ENCODE measurements at regions not wholly inside any gene's neighbourhood (a gene's known extent, or its start where the extent isn't known, plus 50 kb on each side); places are given as distances from the start of the nearest gene placed in this dataset.

DNA sequence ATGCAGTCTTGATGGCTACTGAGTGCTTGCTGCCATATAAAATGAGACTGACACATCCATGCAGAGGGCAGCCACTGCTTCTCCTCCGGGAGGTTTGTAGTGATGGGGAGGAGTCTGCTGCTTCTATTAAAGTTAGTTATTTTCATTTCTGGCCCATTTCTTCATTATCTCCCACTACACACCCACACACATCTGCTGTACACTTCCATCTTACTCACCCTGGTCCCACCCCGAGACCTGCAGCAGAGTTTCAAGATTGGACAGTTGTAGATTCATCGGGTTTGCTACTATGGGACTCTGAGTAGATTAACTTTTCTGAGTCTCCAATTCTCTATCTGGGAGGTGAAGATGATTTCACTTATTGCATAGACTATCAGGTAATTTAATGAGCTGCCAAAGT is 176.2 kb upstream of the SNX19 start:
- no peak overlapping the region for H3K4me3 ChIP-seq (replicated peaks; ENCODE audit: insufficient read depth, low read length)
- DNase-seq (ENCODE audit: low read depth in 1 of 2, low spot score in 1 of 2), result no peak
- no peak for TF ChIP-seq SPI1 (IDR thresholded peaks at IDR 0.05; ENCODE audit: borderline replicate concordance, low read depth)
- TF ChIP-seq GABPA (IDR thresholded peaks at IDR 0.05; ENCODE audit: low read depth), result no peak
- TF ChIP-seq POLR2AphosphoS5 (IDR thresholded peaks at IDR 0.05; ENCODE audit: low read depth), result no peak
- no peak for TF ChIP-seq CTCF (IDR thresholded peaks at IDR 0.05; ENCODE audit: insufficient read depth, low read length)
- no peak for TF ChIP-seq REST (IDR thresholded peaks at IDR 0.05; ENCODE audit: insufficient replicate concordance, low read depth)
- H3K27ac ChIP-seq (replicated peaks), result no peak overlapping the region
- no peaks in the 10 kb centered on the region for H3K27me3 ChIP-seq (ENCODE audit: insufficient read depth, poor library complexity, severe bottlenecking)

- Histone ChIP-seq H3K27ac (replicated peaks) (no peak overlapping the region), H3K27me3 (ENCODE audit: insufficient read depth, poor library complexity, severe bottlenecking) (no peaks in the 10 kb centered on the region), H3K4me3 (replicated peaks; ENCODE audit: insufficient read depth, low read length) (no peak overlapping the region)
- no peak for DNase-seq (ENCODE audit: low read depth in 1 of 2, low spot score in 1 of 2)
- TF ChIP-seq SPI1 (IDR thresholded peaks at IDR 0.05; ENCODE audit: borderline replicate concordance, low read depth), result no peak
- TF ChIP-seq REST (IDR thresholded peaks at IDR 0.05; ENCODE audit: insufficient replicate concordance, low read depth), result no peak
- TF ChIP-seq GABPA (IDR thresholded peaks at IDR 0.05; ENCODE audit: low read depth), result no peak
- no peak for TF ChIP-seq POLR2AphosphoS5 (IDR thresholded peaks at IDR 0.05; ENCODE audit: low read depth)
- no peak for TF ChIP-seq CTCF (IDR thresholded peaks at IDR 0.05; ENCODE audit: insufficient read depth, low read length)
These were observed 178.5 kb upstream of the SNX19 start for GRCh38 chr11:131094827-131095226.

GRCh38 chr11:131095511-131096185 is 179.4 kb upstream of the SNX19 start:
- Histone ChIP-seq H3K27ac (replicated peaks) (no peak overlapping the region), H3K27me3 (ENCODE audit: insufficient read depth, poor library complexity, severe bottlenecking) (no peaks in the 10 kb centered on the region), H3K4me3 (replicated peaks; ENCODE audit: insufficient read depth, low read length) (no peak overlapping the region)
- DNase-seq (ENCODE audit: low read depth in 1 of 2, low spot score in 1 of 2), result no peak
- TF ChIP-seq SPI1 (IDR thresholded peaks at IDR 0.05; ENCODE audit: borderline replicate concordance, low read depth), result no peak
- no peak for TF ChIP-seq POLR2AphosphoS5 (IDR thresholded peaks at IDR 0.05; ENCODE audit: low read depth)
- TF ChIP-seq REST (IDR thresholded peaks at IDR 0.05; ENCODE audit: insufficient replicate concordance, low read depth), result no peak
- no peak for TF ChIP-seq GABPA (IDR thresholded peaks at IDR 0.05; ENCODE audit: low read depth)
- TF ChIP-seq CTCF (IDR thresholded peaks at IDR 0.05; ENCODE audit: insufficient read depth, low read length), result no peak

All from HL-60 (cell line).